Ovary (tissue), 3 donors: ENCODE measurements at regions not wholly inside any gene's neighbourhood (a gene's known extent, or its start where the extent isn't known, plus 50 kb on each side); places are given as distances from the start of the nearest gene placed in this dataset.

Experiments
- CTCF ChIP-seq, 3 donors: fragments of 450-650 bp in 2 of 3; fragments of 200-600 bp in 1 of 3; IDR thresholded peaks; one replicate each; pipeline versions ENCODE4 v1.5.1 to v1.8.0; 2016 to 2022; ENCODE audit warnings: antibody characterized with exemption in 3 of 3, mild to moderate bottlenecking in 1 of 3
- EP300 ChIP-seq: sonication (generic); formaldehyde crosslinking; IDR thresholded peaks from one replicate; pipeline ENCODE4 v1.6.1; 2017; ENCODE audit warnings: antibody characterized with exemption
- POLR2A ChIP-seq: fragments of 450-650 bp; IDR thresholded peaks from one replicate; pipeline ENCODE4 v1.6.1; 2017; ENCODE audit warnings: antibody characterized with exemption, mild to moderate bottlenecking, moderate library complexity
- donor health status: DM: no; HTN: no; CAD: no.

DNA sequence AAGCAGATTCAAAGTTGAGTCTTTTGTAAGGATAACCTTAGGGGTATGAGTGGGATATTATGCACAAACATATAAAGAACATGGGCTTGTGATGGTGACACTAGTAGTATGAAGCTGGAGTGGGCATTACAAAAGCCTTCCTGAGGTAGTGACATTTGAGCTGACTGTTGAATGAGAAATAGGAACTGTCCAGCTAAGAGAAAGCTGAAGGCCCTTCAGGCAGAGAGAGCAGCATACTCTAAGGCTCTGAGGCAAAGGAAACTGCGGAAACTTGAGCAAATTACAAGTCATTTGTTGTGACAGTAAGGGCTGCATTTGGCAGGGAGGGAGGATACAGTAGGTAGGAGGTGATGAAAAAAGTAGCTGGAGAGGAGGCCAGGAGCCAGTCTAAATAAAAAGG lies 190.7 kb upstream of the CD96 start:
- TF ChIP-seq CTCF (IDR thresholded peaks at IDR 0.05), result no peak
- no peak for TF ChIP-seq EP300
- TF ChIP-seq POLR2A, result no peak
